ENCODE measurements at regions not wholly inside any gene's neighbourhood (a gene's known extent, or its start where the extent isn't known, plus 50 kb on each side); places are given as distances from the start of the nearest gene placed in this dataset.

DNA sequence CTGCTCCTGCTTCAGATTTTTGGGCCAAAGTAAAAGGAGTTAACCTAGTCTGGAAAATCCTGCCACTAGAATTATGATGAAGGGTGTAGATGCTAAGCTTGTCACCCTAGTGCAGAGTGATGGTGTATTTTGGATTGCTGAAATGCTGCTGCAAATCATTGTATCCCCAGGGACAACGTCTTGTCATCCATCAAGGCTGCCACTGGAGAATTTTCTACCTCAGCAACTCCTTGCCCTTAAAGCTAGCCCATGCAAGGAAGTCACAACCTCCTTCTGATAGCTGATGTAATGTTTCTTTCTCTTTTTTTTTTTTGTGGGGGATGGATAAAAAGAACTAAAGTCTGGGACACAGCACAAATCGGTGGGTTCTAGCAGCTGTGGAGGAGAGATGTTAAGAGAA lies 139.4 kb upstream of the FRMD6 start:
- Histone ChIP-seq H3K4me2 (ENCODE audit: low read depth, low read length) (no peak overlapping the region), H3K27me3 (ENCODE audit: control insufficient read depth in 1 of 2, insufficient read depth in 2 of 2, low read length in 2 of 2) (peaks cover 0 to 8% of the 10 kb centered on the region in 2 experiments; a peak in 1 of 5 replicates), H3K27ac (ENCODE audit: extremely low read length, insufficient read depth, low read length) (no peak overlapping the region), H2AFZ (ENCODE audit: low read length) (no peak overlapping the region), H3K4me3 (replicated peaks in 1 of 3; ENCODE audit: insufficient read depth in 1 of 3, low read depth in 2 of 3, low read length in 3 of 3) (no peak overlapping the region), H3K4me1 (ENCODE audit: insufficient read depth, low read length) (no peaks in the 10 kb centered on the region), H3K79me2 (ENCODE audit: insufficient read depth, low read length) (no peaks in the 10 kb centered on the region), H4K20me1 (ENCODE audit: insufficient read depth, low read length) (no peaks in the 10 kb centered on the region), H3K9ac (ENCODE audit: insufficient read depth, low read depth, low read length) (no peak overlapping the region), H3K36me3 (replicated peaks in 1 of 2; ENCODE audit: control insufficient read depth in 1 of 2, insufficient read depth in 2 of 2, low read length in 2 of 2) (no peaks in the 10 kb centered on the region), H3K9me3 (ENCODE audit: low read length) (no peaks in the 10 kb centered on the region)
- intact Hi-C loops (cut with micrococcal nuclease; ENCODE audit: unreplicated experiment): no loop called here
- in situ Hi-C loops (cut with HindIII; ENCODE audit: extremely low pct_ligation_motif_present, low pct_unique_long_range_greater_than_20kb): no loop called here
- WGBS (ENCODE audit: low lambda C conversion rate): 28% methylated on average over 2 of the region's 2 CpGs
- TF ChIP-seq HMG20A (CRISPR knock-in tag; IDR thresholded peaks at IDR 0.05; ENCODE audit: borderline replicate concordance): no peak
- no peak for TF ChIP-seq ZNF33B (CRISPR knock-in tag; IDR thresholded peaks at IDR 0.05)
- TF ChIP-seq ZNF367 (CRISPR knock-in tag; IDR thresholded peaks at IDR 0.05; ENCODE audit: borderline replicate concordance): no peak
- no peak for TF ChIP-seq RFX3 (CRISPR knock-in tag; IDR thresholded peaks at IDR 0.05)
- TF ChIP-seq PLRG1 (conservative IDR thresholded peaks at IDR 0.05): no peak
- no peak for TF ChIP-seq ZSCAN20 (CRISPR knock-in tag; IDR thresholded peaks at IDR 0.05; ENCODE audit: borderline replicate concordance)
- no peak for TF ChIP-seq IRF2 (CRISPR knock-in tag; IDR thresholded peaks at IDR 0.05)
- TF ChIP-seq ZNF644 (CRISPR knock-in tag; IDR thresholded peaks at IDR 0.05; ENCODE audit: low read depth): no peak
- TF ChIP-seq, protein P1, sequence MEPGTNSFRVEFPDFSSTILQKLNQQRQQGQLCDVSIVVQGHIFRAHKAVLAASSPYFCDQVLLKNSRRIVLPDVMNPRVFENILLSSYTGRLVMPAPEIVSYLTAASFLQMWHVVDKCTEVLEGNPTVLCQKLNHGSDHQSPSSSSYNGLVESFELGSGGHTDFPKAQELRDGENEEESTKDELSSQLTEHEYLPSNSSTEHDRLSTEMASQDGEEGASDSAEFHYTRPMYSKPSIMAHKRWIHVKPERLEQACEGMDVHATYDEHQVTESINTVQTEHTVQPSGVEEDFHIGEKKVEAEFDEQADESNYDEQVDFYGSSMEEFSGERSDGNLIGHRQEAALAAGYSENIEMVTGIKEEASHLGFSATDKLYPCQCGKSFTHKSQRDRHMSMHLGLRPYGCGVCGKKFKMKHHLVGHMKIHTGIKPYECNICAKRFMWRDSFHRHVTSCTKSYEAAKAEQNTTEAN (CRISPR knock-in tag; conservative IDR thresholded peaks at IDR 0.05): no peak
- TF ChIP-seq ZNF274 (CRISPR knock-in tag; IDR thresholded peaks at IDR 0.05): no peak
- TF ChIP-seq SMAD3 (CRISPR knock-in tag; IDR thresholded peaks at IDR 0.05): no peak
- no peak for TF ChIP-seq FOXC1 (CRISPR knock-in tag; IDR thresholded peaks at IDR 0.05; ENCODE audit: borderline replicate concordance)
- TF ChIP-seq MED8 (CRISPR knock-in tag; IDR thresholded peaks at IDR 0.05; ENCODE audit: insufficient replicate concordance): no peak
- no peak for TF ChIP-seq ATRX (CRISPR knock-in tag; IDR thresholded peaks at IDR 0.05; ENCODE audit: borderline replicate concordance)
- TF ChIP-seq TCF7 (IDR thresholded peaks at IDR 0.05; ENCODE audit: low read depth): no peak
- TF ChIP-seq TARDBP (CRISPR knock-in tag; IDR thresholded peaks at IDR 0.05): no peak
- TF ChIP-seq EED (CRISPR knock-in tag; IDR thresholded peaks at IDR 0.05): no peak
- TF ChIP-seq PHB2 (IDR thresholded peaks at IDR 0.05; ENCODE audit: partially characterized antibody): no peak
- no peak for TF ChIP-seq ZNF652 (CRISPR knock-in tag; IDR thresholded peaks at IDR 0.05; ENCODE audit: borderline replicate concordance, low read depth)
- BruUV-seq (replicated peaks): no TSS peak
- FAIRE-seq (no peak), ATAC-seq (no peak), DNase-seq (ENCODE audit: low spot score) (no peak)
- CTCF ChIA-PET (ENCODE audit: low intra/inter-chr PET ratio, low total read pairs): no interaction called here
- POLR2A ChIA-PET: no interaction called here

Data from HepG2 (cell line).